PC-9 (cell line): ENCODE measurements at regions not wholly inside any gene's neighbourhood (a gene's known extent, or its start where the extent isn't known, plus 50 kb on each side); places are given as distances from the start of the nearest gene placed in this dataset.

ENCODE experiments used
- CTCF ChIP-seq: fragments of 200-600 bp; sonication (generic); conservative IDR thresholded peaks from 2 replicates; pipeline ENCODE4 v1.6.1; 2017; ENCODE audit warnings: mixed run types, antibody characterized with exemption, mild to moderate bottlenecking, moderate library complexity
- EZH2 ChIP-seq: fragments of 200-600 bp; sonication (generic); IDR thresholded peaks from 2 replicates; pipeline ENCODE4 v1.8.0; 2017; ENCODE audit warnings: antibody characterized with exemption, low read depth

GRCh38 chr3:148280623-148281242, 417.0 kb upstream of the AGTR1 start:
- no peak for TF ChIP-seq EZH2
- no peak for TF ChIP-seq CTCF
